DND-41 (cell line): ENCODE measurements at regions not wholly inside any gene's neighbourhood (a gene's known extent, or its start where the extent isn't known, plus 50 kb on each side); places are given as distances from the start of the nearest gene placed in this dataset.

Source experiments
- ATAC-seq: fragments of 200-7000 bp; cut with Tn5 transposase; 3 replicates; pipeline ENCODE4 v1.9.1; 2021; ENCODE audit warnings: low read depth; ENCODE audit not compliant: insufficient read depth
- DNase-seq: peaks from one replicate; pipeline ENCODE4 v3.0.0-alpha.2; 2020
- H2AFZ ChIP-seq: 2 replicates; pipeline ENCODE4 v1.6.0; 2012; ENCODE audit warnings: low read depth, low read length
- H3K27ac ChIP-seq: 2 replicates; pipeline ENCODE4 v1.5.1; 2012; ENCODE audit warnings: low read length, inconsistent platforms
- H3K27me3 ChIP-seq: fragments of 200-600 bp; sonication (generic); 2 replicates; pipeline ENCODE4 v1.6.0; 2012; ENCODE audit warnings: low read length, mild to moderate bottlenecking, inconsistent platforms; ENCODE audit not compliant: insufficient read depth, poor library complexity
- H3K36me3 ChIP-seq: 2 replicates; pipeline ENCODE4 v1.5.1; 2012; ENCODE audit warnings: low read length, inconsistent platforms; ENCODE audit not compliant: insufficient read depth
- H3K4me1 ChIP-seq: 2 replicates; pipeline ENCODE4 v1.5.1; 2012; ENCODE audit warnings: mild to moderate bottlenecking, low read length; ENCODE audit not compliant: insufficient read depth
- H3K4me2 ChIP-seq: 2 replicates; pipeline ENCODE4 v1.6.0; 2012; ENCODE audit warnings: mild to moderate bottlenecking, moderate library complexity, low read length, inconsistent platforms; ENCODE audit not compliant: insufficient read depth
- H3K4me3 ChIP-seq, 2 experiments: fragments of 200-600 bp in 1 of 2; shearing (Covaris generic) in 1 of 2; 2 replicates each; pipeline ENCODE4 v1.5.1; 2012 to 2016; ENCODE audit warnings: inconsistent platforms in 2 of 2, low read length in 2 of 2, mild to moderate bottlenecking in 2 of 2, low read depth in 1 of 2, moderate library complexity in 1 of 2
- H3K79me2 ChIP-seq: 2 replicates; pipeline ENCODE4 v1.6.0; 2012; ENCODE audit warnings: low read length, inconsistent platforms; ENCODE audit not compliant: insufficient read depth
- H3K9ac ChIP-seq: 2 replicates; pipeline ENCODE4 v1.6.0; 2012; ENCODE audit warnings: low read depth, mild to moderate bottlenecking, inconsistent platforms, low read length, moderate library complexity
- H3K9me3 ChIP-seq: 2 replicates; pipeline ENCODE4 v1.5.1; 2012; ENCODE audit warnings: low read length, moderate library complexity, mild to moderate bottlenecking, inconsistent platforms; ENCODE audit not compliant: insufficient read depth, severe bottlenecking
- H4K20me1 ChIP-seq: 2 replicates; pipeline ENCODE4 v1.6.0; 2012; ENCODE audit warnings: low read length; ENCODE audit not compliant: insufficient read depth
- EZH2 ChIP-seq: IDR thresholded peaks from 3 replicates; pipeline ENCODE4 v1.6.1; 2012; ENCODE audit warnings: borderline replicate concordance, low read depth, mild to moderate bottlenecking, moderate library complexity, low read length, inconsistent platforms; ENCODE audit not compliant: severe bottlenecking
- TF ChIP-seq, protein P1 (sequence below): IDR thresholded peaks from 2 replicates; pipeline ENCODE4 v1.5.1; 2012; ENCODE audit warnings: borderline replicate concordance, low read length, moderate library complexity, mild to moderate bottlenecking; ENCODE audit not compliant: poor library complexity, severe bottlenecking; ENCODE audit errors: extremely low read depth

DNA sequence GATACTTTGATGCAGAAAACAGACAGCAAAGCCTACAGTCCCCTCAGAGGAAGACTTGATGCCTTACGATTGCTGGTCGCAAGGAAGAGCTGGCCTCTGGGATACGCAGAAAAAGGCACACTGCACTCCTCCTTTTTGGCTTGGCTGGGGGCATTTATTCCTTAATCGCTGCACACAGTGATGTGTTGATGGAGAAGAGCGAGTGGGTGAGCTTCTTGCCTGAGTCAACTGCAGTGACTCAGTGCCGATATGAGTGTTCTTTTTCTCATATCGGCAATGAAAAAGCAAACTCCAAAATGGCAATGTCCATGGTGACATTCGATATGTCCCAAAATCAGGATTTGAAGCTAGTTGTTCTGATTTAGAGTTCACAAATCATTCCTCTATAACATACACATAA lies 794.8 kb downstream of the HACE1 start:
- Histone ChIP-seq H3K27me3 (no peaks in the 10 kb centered on the region), H3K36me3 (no peaks in the 10 kb centered on the region), H3K9ac (no peak overlapping the region), H3K4me2 (no peak overlapping the region), H3K79me2 (no peaks in the 10 kb centered on the region), H3K4me1 (no peaks in the 10 kb centered on the region), H2AFZ (no peak overlapping the region), H3K27ac (no peak overlapping the region), H3K4me3 (no peak overlapping the region), H4K20me1 (no peaks in the 10 kb centered on the region), H3K9me3 (no peaks in the 10 kb centered on the region)
- TF ChIP-seq, protein P1, sequence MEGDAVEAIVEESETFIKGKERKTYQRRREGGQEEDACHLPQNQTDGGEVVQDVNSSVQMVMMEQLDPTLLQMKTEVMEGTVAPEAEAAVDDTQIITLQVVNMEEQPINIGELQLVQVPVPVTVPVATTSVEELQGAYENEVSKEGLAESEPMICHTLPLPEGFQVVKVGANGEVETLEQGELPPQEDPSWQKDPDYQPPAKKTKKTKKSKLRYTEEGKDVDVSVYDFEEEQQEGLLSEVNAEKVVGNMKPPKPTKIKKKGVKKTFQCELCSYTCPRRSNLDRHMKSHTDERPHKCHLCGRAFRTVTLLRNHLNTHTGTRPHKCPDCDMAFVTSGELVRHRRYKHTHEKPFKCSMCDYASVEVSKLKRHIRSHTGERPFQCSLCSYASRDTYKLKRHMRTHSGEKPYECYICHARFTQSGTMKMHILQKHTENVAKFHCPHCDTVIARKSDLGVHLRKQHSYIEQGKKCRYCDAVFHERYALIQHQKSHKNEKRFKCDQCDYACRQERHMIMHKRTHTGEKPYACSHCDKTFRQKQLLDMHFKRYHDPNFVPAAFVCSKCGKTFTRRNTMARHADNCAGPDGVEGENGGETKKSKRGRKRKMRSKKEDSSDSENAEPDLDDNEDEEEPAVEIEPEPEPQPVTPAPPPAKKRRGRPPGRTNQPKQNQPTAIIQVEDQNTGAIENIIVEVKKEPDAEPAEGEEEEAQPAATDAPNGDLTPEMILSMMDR, result no peak
- TF ChIP-seq EZH2, result no peak
- DNase-seq (no peak), ATAC-seq (no peak)

DNA sequence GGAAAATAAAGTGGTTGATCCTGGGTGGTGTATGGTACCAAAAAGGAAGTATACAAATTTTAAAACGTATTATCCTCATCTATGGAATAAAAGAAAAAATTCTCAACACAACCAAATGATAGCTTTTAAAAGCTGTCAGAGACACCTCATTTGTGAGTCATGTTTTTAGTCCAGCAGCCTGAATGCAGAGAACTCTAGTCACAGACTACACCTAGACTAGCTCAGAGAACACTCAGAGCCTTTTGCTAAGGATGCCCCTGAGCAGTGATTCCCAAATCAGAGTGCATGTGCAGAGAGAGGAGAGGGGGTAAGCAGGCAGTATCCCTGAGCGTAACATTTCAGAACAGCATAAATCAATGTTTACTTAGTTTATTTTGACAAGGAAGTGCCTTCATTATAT lies 809.3 kb downstream of the HACE1 start:
- Histone ChIP-seq H3K9ac (no peak overlapping the region), H3K79me2 (no peaks in the 10 kb centered on the region), H3K4me2 (no peak overlapping the region), H3K27me3 (no peaks in the 10 kb centered on the region), H2AFZ (no peak overlapping the region), H4K20me1 (no peaks in the 10 kb centered on the region), H3K36me3 (no peaks in the 10 kb centered on the region), H3K4me1 (no peaks in the 10 kb centered on the region), H3K9me3 (no peaks in the 10 kb centered on the region), H3K27ac (no peak overlapping the region), H3K4me3 (no peak overlapping the region)
- ATAC-seq (no peak), DNase-seq (no peak)
- TF ChIP-seq, protein P1, result no peak
- TF ChIP-seq EZH2, result no peak

DNA sequence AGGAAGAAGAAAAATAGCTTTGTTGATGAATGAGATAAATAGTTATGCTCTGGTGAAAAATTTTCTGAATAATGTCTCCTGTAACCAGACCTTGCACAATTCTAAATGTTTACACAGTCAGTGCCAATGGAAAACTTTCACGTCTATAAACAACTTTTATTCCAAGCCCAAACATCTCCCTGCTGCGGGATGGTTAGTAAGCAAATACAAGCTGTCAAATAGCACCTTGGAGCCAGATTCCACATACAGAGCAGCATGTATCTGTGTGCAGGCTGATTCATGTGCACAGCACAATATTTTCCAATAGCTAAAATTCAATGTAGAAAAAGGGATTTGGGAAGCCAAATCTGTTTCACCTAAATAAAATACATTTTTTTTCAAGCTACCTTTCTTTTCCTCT lies 813.3 kb downstream of the HACE1 start:
- ATAC-seq (no peak), DNase-seq (no peak)
- TF ChIP-seq, protein P1, result no peak
- no peak for TF ChIP-seq EZH2
- Histone ChIP-seq H4K20me1 (no peaks in the 10 kb centered on the region), H3K4me3 (no peak overlapping the region), H3K79me2 (no peaks in the 10 kb centered on the region), H3K36me3 (no peaks in the 10 kb centered on the region), H3K4me2 (no peak overlapping the region), H3K9ac (no peak overlapping the region), H3K27me3 (no peaks in the 10 kb centered on the region), H3K4me1 (no peaks in the 10 kb centered on the region), H3K27ac (no peak overlapping the region), H3K9me3 (no peaks in the 10 kb centered on the region), H2AFZ (no peak overlapping the region)

DNA sequence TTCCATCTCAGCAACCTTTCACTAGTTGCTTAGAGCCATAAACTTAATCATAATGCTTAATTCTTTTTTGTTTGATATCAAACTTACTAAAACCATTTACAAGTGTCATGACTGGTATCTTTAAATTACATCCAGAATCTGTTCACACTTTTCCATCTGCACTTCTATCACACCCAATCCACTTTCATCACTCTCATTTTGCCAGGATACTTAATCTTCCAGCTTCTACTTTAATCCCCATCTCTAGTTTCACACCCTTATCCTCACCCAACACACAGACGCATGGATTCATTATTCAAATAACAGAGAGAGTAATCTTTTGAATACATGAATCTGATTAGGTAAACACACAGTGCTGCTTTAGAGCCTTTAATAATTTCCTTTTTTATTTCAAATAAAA lies 828.4 kb downstream of the HACE1 start:
- no peak for DNase-seq
- no peak for TF ChIP-seq EZH2
- TF ChIP-seq, protein P1, result no peak
- no peak for ATAC-seq
- Histone ChIP-seq H4K20me1 (no peaks in the 10 kb centered on the region), H3K4me2 (no peak overlapping the region), H2AFZ (no peak overlapping the region), H3K4me1 (no peaks in the 10 kb centered on the region), H3K9me3 (no peaks in the 10 kb centered on the region), H3K9ac (no peak overlapping the region), H3K36me3 (no peaks in the 10 kb centered on the region), H3K79me2 (no peaks in the 10 kb centered on the region), H3K27ac (no peak overlapping the region), H3K27me3 (no peaks in the 10 kb centered on the region), H3K4me3 (no peak overlapping the region)
